GM10266 (cell line): ENCODE measurements at regions not wholly inside any gene's neighbourhood (a gene's known extent, or its start where the extent isn't known, plus 50 kb on each side); places are given as distances from the start of the nearest gene placed in this dataset.

Source experiments
- DNase-seq: peaks from one replicate; pipeline ENCODE4 v3.0.0; 2012; ENCODE audit errors: extremely low spot score
- TF ChIP-seq, protein P1 (sequence below): IDR thresholded peaks from 2 replicates; pipeline ENCODE4 v1.5.1; 2012; ENCODE audit warnings: mild to moderate bottlenecking, low read depth; ENCODE audit not compliant: control insufficient read depth, insufficient read depth; ENCODE audit errors: missing control alignments

DNA sequence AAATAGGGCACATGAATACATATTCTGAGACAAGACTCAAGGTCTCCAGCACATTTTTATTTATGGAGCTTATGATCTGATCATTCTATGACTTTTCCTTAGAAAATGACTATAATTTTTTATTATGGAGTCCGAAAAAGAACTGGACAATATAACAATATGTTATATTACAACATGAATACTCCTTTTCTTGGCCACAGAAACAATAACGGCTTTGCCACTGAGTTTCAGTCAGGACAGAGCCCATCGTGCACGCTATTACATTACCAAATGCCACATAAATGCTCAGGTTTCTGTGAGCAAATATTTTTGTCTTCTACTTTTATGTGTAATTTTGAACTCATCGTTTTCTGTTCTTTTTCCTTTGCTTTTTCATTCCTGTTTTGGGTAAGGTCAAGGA lies 509.2 kb upstream of the ZEB2 start:
- DNase-seq: no peak
- TF ChIP-seq, protein P1, sequence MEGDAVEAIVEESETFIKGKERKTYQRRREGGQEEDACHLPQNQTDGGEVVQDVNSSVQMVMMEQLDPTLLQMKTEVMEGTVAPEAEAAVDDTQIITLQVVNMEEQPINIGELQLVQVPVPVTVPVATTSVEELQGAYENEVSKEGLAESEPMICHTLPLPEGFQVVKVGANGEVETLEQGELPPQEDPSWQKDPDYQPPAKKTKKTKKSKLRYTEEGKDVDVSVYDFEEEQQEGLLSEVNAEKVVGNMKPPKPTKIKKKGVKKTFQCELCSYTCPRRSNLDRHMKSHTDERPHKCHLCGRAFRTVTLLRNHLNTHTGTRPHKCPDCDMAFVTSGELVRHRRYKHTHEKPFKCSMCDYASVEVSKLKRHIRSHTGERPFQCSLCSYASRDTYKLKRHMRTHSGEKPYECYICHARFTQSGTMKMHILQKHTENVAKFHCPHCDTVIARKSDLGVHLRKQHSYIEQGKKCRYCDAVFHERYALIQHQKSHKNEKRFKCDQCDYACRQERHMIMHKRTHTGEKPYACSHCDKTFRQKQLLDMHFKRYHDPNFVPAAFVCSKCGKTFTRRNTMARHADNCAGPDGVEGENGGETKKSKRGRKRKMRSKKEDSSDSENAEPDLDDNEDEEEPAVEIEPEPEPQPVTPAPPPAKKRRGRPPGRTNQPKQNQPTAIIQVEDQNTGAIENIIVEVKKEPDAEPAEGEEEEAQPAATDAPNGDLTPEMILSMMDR: no peak

DNA sequence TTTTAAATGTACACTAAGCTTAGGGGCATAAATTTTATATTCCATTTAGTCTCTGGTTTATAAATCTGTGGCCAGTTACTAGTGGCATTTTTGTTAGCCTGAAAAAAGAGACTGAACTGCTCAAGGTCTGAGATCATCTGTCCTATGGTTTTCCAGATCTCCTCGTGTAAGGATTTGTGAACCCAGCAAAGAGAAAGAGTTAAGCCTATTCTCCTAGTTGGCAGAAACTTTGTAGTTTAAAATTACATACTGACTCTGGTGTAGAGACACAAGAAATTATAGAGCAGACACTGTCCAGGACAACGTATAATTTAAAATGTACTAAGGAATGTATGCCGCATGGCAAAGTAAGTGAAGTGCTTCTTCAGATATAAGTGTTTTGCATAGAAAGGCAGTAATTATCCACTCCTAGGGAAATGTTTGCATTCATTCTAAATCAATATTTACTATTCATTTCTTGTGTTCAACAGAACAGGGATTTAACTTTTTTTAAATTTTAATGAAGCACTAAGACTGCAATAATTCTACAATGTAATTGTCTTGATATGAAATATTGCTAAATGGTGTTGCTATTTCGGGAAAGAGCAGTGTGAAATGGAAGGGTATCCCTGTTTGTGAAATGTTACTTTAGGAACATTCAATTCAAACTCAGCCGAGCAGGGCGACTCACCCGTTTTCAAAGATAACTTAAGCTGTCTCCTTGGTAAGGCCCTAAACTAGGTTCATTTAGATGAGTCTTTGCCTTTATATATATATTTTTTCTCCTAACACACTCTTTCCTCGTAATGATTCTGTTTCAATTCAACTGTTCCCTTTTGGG lies 508.4 kb upstream of the ZEB2 start:
- no peak for DNase-seq
- TF ChIP-seq, protein P1: no peak

DNA sequence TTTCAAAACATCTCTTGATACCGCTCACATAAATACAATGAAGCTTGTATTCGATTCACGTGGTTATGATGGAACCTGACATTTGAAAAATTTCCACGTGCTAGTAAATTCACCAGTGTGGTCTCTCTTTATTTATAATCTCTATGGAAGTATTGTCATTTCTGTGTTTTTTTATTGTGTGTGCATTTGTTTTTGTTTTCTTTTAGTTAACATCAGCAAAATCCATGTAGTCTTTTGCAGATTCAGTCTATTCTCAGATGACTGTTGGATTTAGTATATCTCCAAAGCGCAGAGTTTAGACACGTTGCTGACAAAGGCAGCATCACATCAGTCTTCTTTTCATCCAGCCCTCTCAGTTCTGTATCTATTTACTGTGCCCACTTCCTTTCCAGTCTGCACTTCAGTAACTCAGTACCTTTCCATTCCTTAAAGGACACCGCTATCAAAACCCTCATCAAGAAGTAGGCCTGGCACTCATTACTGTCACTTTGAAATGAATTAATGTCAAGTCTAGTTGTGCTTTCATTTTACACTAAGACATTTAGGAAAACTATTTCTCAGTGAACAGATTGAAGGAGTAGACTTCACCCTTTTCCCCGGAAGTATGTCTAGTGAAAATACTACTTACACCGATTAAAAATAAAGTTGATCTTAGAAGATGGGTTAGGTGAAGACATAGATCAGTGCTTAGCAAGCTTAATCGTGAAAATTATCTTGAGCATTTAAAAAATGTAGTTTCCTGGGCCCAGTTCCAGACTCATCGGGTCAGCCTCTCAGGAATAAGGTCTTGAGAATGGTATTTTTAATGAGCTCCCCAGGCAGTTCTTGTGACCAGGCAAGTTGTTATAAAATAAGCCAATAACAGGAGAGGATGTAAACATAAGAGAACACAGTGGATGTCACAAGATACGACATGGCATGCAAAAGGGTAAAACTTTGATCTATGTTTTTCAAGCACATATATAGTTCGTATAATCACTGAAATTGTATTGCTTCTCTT lies 506.8 kb upstream of the ZEB2 start:
- TF ChIP-seq, protein P1: no peak
- no peak for DNase-seq

DNA sequence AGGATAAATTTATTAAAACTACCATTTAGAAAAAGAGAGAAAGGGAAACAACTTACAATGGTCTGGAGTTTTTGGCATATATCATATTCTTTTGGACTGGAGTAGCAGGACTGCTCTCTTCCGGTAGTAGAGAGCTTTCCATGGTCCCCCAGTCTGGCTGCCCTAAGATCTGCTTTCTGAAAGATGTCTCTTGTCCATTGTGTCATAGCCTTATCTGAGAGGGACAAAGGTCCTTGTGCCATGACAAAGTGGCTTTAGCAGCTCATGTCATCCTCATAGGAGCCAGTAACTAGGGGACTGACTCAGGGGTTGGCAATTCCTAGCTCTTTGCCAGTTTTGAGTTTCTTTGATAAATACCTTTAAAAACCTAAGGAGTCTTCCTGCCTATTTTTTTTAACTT lies 505.5 kb upstream of the ZEB2 start:
- no peak for DNase-seq
- TF ChIP-seq, protein P1: no peak

DNA sequence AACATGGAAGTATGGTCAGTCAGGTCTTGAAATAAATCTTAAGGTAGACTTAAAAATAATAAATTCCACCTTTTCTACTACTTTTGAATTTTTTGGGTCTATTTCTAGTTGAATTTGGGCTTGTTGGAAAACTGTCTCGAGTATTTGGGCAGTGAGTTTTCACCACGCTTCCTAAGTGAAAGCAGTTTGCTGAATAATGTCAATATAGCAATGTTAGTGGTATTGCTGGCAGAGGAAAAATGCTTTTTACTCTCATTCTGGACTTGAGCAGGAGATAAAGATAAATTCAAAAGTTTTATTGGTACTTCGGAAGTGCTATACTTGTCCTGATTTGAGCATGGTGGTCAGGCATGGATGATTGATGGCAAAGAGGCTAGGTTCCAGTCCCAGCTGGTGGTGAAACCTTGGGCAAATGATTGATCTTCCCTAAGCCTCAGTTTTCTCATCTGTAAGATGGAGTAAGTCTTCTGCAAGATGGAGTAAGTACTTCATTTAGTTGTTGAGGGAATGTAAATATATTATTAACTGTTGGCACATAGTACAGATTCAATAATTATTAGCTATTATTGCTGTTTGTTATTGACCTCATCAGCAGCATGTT lies 503.5 kb upstream of the ZEB2 start:
- no peak for DNase-seq
- TF ChIP-seq, protein P1: no peak

DNA sequence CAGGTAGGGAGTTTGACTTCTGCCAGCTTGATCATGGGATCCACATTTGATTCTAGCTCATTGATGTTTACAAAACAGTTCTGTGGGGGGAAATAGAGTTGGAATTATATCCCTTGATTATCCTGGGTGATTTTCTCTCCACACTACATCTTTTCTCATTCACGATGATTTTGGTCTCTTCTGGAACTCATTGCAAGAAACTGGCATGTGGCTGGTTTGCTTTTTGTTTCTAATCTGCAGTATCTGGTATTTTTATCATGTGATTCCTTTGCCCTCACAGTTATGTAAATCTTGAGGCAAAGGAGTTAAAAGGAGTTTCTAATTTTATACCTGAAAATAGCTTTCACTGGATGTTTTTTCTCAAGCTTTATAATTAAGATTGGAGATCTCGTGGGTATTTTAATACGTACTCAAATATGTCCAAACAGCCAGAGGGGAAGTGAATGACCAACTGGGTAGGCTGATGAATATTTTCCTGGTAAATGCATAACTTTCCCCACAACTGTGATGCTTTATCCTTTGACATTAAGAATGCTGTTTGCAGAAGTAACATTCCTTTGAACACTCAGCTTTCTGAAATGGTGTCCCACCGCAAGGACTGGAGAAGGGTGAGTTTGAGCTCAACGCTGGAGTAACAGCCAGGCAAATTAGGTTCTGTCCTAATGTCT lies 502.9 kb upstream of the ZEB2 start:
- no peak for DNase-seq
- TF ChIP-seq, protein P1: no peak
